ENCODE measurements at regions not wholly inside any gene's neighbourhood (a gene's known extent, or its start where the extent isn't known, plus 50 kb on each side); places are given as distances from the start of the nearest gene placed in this dataset.

DNA sequence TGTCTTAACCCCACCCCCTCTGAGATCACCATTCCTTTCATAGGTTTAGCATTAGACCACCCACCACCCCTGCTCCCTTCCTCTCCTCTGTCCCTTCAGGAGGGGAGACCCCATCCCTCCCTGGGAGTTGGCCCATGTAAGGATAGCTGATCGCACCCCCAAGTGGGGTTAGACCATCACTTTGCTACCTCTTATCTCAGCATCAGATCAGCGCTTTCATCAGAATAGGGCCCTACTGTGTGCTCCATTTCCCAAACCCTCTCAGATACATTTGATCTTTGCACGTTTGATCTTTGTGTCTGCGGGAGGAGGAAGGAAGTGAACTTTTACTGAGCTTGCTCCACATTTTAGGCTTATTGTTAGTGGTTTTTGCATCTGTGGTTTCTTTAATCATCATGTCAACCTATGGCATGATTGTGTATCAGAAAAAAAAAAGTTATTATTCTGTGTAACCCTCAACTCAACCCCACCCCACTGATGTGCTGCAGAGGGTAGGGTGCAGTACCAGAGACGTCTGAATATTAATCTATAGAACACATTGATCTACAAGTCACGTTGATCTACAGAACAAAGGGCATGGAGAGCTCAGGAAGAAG is 81.2 kb downstream of the PDCL3 start:
- no peak for DNase-seq (ENCODE audit: extremely low spot score)
- TF ChIP-seq, protein P1, sequence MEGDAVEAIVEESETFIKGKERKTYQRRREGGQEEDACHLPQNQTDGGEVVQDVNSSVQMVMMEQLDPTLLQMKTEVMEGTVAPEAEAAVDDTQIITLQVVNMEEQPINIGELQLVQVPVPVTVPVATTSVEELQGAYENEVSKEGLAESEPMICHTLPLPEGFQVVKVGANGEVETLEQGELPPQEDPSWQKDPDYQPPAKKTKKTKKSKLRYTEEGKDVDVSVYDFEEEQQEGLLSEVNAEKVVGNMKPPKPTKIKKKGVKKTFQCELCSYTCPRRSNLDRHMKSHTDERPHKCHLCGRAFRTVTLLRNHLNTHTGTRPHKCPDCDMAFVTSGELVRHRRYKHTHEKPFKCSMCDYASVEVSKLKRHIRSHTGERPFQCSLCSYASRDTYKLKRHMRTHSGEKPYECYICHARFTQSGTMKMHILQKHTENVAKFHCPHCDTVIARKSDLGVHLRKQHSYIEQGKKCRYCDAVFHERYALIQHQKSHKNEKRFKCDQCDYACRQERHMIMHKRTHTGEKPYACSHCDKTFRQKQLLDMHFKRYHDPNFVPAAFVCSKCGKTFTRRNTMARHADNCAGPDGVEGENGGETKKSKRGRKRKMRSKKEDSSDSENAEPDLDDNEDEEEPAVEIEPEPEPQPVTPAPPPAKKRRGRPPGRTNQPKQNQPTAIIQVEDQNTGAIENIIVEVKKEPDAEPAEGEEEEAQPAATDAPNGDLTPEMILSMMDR (IDR thresholded peaks at IDR 0.05; ENCODE audit: control extremely low read depth, extremely low read depth, low read depth, missing control alignments): no peak
- POLR2A ChIA-PET: no interaction called here
- CTCF ChIA-PET: interaction anchor here (1.4 kb wide), 1 partner anchor 12 kb away, joined by 4 read pairs; no protein-coding TSS in a partner anchor

DNA sequence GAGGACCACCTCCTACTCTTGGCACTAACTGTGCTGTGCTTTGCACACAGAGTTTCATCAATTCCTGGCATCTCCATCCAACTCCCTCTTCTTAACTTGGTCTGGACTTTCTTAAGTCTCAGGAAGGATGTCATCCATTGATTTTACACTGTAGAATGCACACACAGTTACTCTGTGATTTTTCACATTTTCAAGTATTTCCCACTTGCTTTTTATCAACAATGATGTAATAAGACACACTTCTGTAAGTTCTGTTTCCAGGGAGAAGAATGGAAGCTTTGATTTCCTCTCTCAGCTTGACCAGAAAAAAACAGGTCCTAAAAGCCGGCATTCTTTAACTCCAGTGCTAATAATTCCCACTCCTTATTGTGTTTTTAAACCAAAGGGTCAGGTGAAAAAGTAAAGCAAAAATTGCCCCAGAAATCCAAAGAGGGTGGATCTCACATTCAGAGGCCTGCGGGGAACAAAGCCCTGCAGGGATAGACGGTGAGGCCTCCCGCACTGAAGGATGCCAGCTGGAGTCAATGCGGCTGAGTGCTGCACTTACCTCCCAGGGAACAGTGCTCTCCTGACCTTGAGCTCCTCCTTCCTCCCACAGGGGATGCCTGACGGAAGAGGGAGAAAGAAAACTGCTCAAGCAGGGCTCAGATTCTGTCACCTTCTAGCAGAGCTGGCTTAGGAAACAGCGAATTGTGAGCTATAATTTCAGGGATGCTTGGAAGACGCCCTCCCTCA is 83.1 kb downstream of the PDCL3 start:
- TF ChIP-seq, protein P1 (IDR thresholded peaks at IDR 0.05; ENCODE audit: control extremely low read depth, extremely low read depth, low read depth, missing control alignments): no peak
- POLR2A ChIA-PET: no interaction called here
- CTCF ChIA-PET: interaction anchor here (0.7 to 1.3 kb wide), 2 partner anchors 12 to 13 kb away, joined by 3 read pairs; no protein-coding TSS in a partner anchor
- no peak for DNase-seq (ENCODE audit: extremely low spot score)

DNA sequence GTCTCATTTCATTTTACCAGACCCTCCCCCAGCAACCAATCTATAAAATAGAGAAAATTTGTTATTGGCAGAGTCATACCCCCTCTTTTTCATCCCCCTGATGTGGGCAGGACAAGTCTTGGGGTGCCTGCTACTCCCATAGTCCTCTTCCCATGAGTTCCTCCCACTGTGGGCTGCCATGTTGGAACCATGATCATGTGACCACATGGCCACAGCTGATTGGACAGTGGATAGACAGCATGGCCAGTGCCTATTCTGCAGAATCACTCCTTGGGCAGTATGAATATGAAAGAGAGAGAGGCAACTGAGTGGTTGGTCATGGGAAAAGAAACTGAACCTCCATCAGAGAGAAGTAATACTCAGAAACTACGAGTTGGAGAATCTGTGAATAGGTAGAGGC is 84.9 kb downstream of the PDCL3 start:
- CTCF ChIA-PET: no interaction called here
- POLR2A ChIA-PET: no interaction called here
- TF ChIP-seq, protein P1 (IDR thresholded peaks at IDR 0.05; ENCODE audit: control extremely low read depth, extremely low read depth, low read depth, missing control alignments): no peak
- no peak for DNase-seq (ENCODE audit: extremely low spot score)

DNA sequence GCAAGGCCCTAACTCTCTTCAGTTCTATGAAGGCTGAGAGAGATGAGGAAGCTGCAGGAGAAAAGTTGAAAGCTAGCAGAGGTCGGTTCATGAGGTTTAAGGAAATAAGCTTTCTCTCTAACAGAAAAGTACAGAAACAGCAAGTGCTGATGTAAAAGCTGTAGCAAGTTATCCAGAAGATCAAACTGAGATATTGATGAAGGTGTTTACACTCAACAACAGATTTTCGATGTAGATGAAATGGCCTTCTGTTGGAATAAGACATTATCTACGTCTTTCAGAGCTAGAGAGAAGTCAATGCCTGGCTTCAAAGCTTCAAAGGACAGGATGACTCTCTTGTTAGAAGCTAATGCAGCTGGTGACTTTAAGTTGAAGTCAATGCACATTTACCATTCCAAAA is 87.4 kb downstream of the PDCL3 start:
- DNase-seq (ENCODE audit: extremely low spot score): no peak
- CTCF ChIA-PET: interaction anchor here (0.7 to 2.1 kb wide), 2 partner anchors 15 to 44 kb away, joined by 3 to 4 read pairs; no protein-coding TSS in a partner anchor
- POLR2A ChIA-PET: no interaction called here
- TF ChIP-seq, protein P1 (IDR thresholded peaks at IDR 0.05; ENCODE audit: control extremely low read depth, extremely low read depth, low read depth, missing control alignments): no peak

DNA sequence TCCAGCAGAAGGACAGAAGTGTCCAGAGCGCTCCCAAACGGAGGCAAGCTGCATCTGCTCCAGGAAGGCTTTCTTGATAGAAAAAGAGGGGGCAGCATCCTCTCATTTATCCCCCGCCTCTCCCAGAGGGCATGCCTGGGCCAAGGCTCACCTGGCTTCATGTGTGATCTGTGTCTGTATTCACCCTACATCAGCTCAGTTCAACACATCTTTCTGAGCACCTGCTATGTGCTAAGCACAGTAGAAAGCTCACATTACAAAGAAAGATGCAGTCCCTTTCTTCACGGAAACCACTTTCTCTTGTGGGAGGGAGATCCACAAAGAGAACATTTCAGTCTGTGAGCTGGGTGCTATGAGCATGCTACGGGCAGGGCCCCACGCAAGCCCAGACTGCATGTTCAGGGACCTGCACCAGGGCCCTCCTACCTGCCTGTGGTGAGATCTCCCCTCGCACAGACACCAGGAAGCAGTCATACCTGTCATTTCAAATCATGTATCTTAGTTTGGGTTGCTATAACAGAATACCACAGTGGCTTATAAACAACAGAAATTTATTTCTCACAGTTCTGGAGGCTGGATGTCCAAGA is 90.7 kb downstream of the PDCL3 start:
- TF ChIP-seq, protein P1 (IDR thresholded peaks at IDR 0.05; ENCODE audit: control extremely low read depth, extremely low read depth, low read depth, missing control alignments): no peak
- ChIA-PET POLR2A (no interaction called here), CTCF (no interaction called here)
- DNase-seq (ENCODE audit: extremely low spot score): no peak

DNA sequence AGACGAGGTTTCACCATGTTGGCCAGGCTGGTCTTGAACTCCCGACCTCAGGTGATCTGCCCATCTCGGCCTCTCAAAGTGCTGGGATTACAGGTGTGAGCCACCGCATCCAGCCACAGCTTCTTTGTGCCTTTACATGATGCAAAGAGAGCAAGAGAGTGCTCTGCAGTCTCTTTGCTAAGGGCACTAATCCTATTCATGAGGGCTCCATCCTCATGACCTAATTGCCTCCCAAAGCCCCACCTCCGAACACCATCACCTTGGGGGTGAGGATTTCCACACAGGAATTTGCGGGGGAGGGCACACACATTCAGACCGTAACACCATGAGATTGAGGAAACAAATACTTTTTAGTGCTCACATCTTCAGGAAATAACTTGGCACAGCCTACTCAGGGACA is 91.8 kb downstream of the PDCL3 start:
- TF ChIP-seq, protein P1 (IDR thresholded peaks at IDR 0.05; ENCODE audit: control extremely low read depth, extremely low read depth, low read depth, missing control alignments): no peak
- no peak for DNase-seq (ENCODE audit: extremely low spot score)
- ChIA-PET POLR2A (no interaction called here), CTCF (no interaction called here)
